Natural killer cell (primary cell): ENCODE measurements at regions not wholly inside any gene's neighbourhood (a gene's known extent, or its start where the extent isn't known, plus 50 kb on each side); places are given as distances from the start of the nearest gene placed in this dataset.

ENCODE experiments used
- ATAC-seq, 3 donors: fragments of 150-1000 bp in 2 of 3; fragments of 200-7000 bp in 1 of 3; cut with Tn5 transposase; 1 replicate in 1 of 3; 2 replicates in 2 of 3; pipeline ENCODE4 v1.10.0; 2021; ENCODE audit warnings: mild to moderate bottlenecking in 2 of 3, moderate library complexity in 2 of 3
- DNase-seq, 2 donors: peaks; one replicate each; pipeline versions ENCODE4 v3.0.0 to v3.0.0-alpha.2; 2013 to 2021; ENCODE audit warnings: mixed read lengths in 1 of 2
- H3K27ac ChIP-seq: one replicate; pipeline ENCODE4 v1.5.1; 2013; ENCODE audit warnings: mild to moderate bottlenecking, low read length
- H3K27me3 ChIP-seq: one replicate; pipeline ENCODE4 v1.6.1; 2013; ENCODE audit warnings: low read length; ENCODE audit not compliant: control insufficient read depth, insufficient read depth
- H3K36me3 ChIP-seq: one replicate; pipeline ENCODE4 v1.6.1; 2013; ENCODE audit warnings: low read length; ENCODE audit not compliant: control insufficient read depth, insufficient read depth
- H3K4me1 ChIP-seq: one replicate; pipeline ENCODE4 v1.6.1; 2013; ENCODE audit warnings: low read length; ENCODE audit not compliant: control insufficient read depth, insufficient read depth
- H3K4me3 ChIP-seq: one replicate; pipeline ENCODE4 v1.5.1; 2013; ENCODE audit warnings: low read length
- H3K9me3 ChIP-seq: one replicate; pipeline ENCODE4 v1.6.1; 2013; ENCODE audit warnings: low read length; ENCODE audit not compliant: control insufficient read depth, insufficient read depth
- H3K27ac Mint-ChIP-seq, 2 donors: one replicate each; pipeline ENCODE4 v1.8.0; 2022; ENCODE audit warnings: mild to moderate bottlenecking in 2 of 2, mixed read lengths in 2 of 2, moderate library complexity in 1 of 2
- H3K27me3 Mint-ChIP-seq, 2 donors: one replicate each; pipeline ENCODE4 v1.8.0; 2022; ENCODE audit warnings: low read depth in 2 of 2, mixed read lengths in 2 of 2
- H3K36me3 Mint-ChIP-seq: one replicate; pipeline ENCODE4 v1.8.0; 2022; ENCODE audit warnings: mixed read lengths
- H3K4me1 Mint-ChIP-seq, 2 donors: one replicate each; pipeline ENCODE4 v1.8.0; 2022; ENCODE audit warnings: mixed read lengths in 2 of 2
- H3K4me3 Mint-ChIP-seq: one replicate; pipeline ENCODE4 v1.8.0; 2022; ENCODE audit warnings: mild to moderate bottlenecking, moderate library complexity, mixed read lengths
- H3K9me3 Mint-ChIP-seq, 2 donors: one replicate each; pipeline ENCODE4 v1.8.0; 2022; ENCODE audit warnings: mixed read lengths in 2 of 2
- CTCF ChIP-seq: fragments of 200-600 bp; IDR thresholded peaks from one replicate; pipeline ENCODE4 v1.8.0; 2022; ENCODE audit warnings: antibody characterized with exemption
- WGBS: methylation state at CpG from one replicate; pipeline ENCODE4 v1.1.7; 2013; ENCODE audit warnings: missing lambda C conversion rate; ENCODE audit not compliant: insufficient coverage; 5-methylcytosine and 5-hydroxymethylcytosine counted together
- intact Hi-C: fragments of 100-400 bp; cut with micrococcal nuclease; formaldehyde crosslinking; loops from one replicate; pipeline ENCODE4 v1.14.2; 2022

GRCh38 chr15:31556494-31557150 lies 230.0 kb downstream of the KLF13 start:
- peaks cover 8 to 18% of the 10 kb centered on the region in 2 donors for H3K4me1 Mint-ChIP-seq
- no peak overlapping the region for H3K4me3 ChIP-seq
- H3K9me3 Mint-ChIP-seq: no peaks in the 10 kb centered on the region
- WGBS: 89% methylated on average over 8 of the region's 9 CpGs
- no peak overlapping the region for H3K4me3 Mint-ChIP-seq
- H3K27me3 Mint-ChIP-seq: peaks cover 0 to 3% of the 10 kb centered on the region in 2 donors
- no peaks in the 10 kb centered on the region for H3K9me3 ChIP-seq
- DNase-seq (no peak), ATAC-seq (no peak)
- no peaks in the 10 kb centered on the region for H3K36me3 ChIP-seq
- H3K27me3 ChIP-seq: no peaks in the 10 kb centered on the region
- H3K36me3 Mint-ChIP-seq: no peaks in the 10 kb centered on the region
- no peak for TF ChIP-seq CTCF
- no peak overlapping the region for H3K27ac Mint-ChIP-seq
- intact Hi-C loops: no loop called here
- H3K27ac ChIP-seq: no peak overlapping the region
- peaks cover 3% of the 10 kb centered on the region for H3K4me1 ChIP-seq

GRCh38 chr15:31557899-31558298 lies 231.3 kb downstream of the KLF13 start:
- no peaks in the 10 kb centered on the region for H3K9me3 ChIP-seq
- H3K4me3 ChIP-seq: no peak overlapping the region
- intact Hi-C loops: no loop called here
- Mint-ChIP-seq H3K9me3 (no peaks in the 10 kb centered on the region), H3K27ac (no peak overlapping the region), H3K4me1 (peaks cover 8 to 18% of the 10 kb centered on the region in 2 donors), H3K36me3 (no peaks in the 10 kb centered on the region), H3K4me3 (no peak overlapping the region), H3K27me3 (peaks cover 0 to 3% of the 10 kb centered on the region in 2 donors)
- WGBS: 86% methylated on average over 7 of the region's 7 CpGs
- no peak for TF ChIP-seq CTCF
- DNase-seq (no peak), ATAC-seq (no peak)
- no peaks in the 10 kb centered on the region for H3K27me3 ChIP-seq
- H3K4me1 ChIP-seq: peaks cover 3% of the 10 kb centered on the region
- H3K36me3 ChIP-seq: no peaks in the 10 kb centered on the region
- no peak overlapping the region for H3K27ac ChIP-seq

- no peak for TF ChIP-seq CTCF
- Histone ChIP-seq H3K36me3 (no peaks in the 10 kb centered on the region), H3K4me1 (peaks cover 3% of the 10 kb centered on the region), H3K27me3 (no peaks in the 10 kb centered on the region), H3K27ac (no peak overlapping the region), H3K4me3 (no peak overlapping the region), H3K9me3 (no peaks in the 10 kb centered on the region)
- H3K4me3 Mint-ChIP-seq: no peak overlapping the region
- H3K27me3 Mint-ChIP-seq: peaks cover 0 to 3% of the 10 kb centered on the region in 2 donors
- intact Hi-C loops: no loop called here
- peaks cover 8 to 18% of the 10 kb centered on the region in 2 donors for H3K4me1 Mint-ChIP-seq
- 97% methylated on average over 9 of the region's 12 CpGs for WGBS
- H3K36me3 Mint-ChIP-seq: no peaks in the 10 kb centered on the region
- H3K27ac Mint-ChIP-seq: no peak overlapping the region
- ATAC-seq (no peak), DNase-seq (no peak)
- H3K9me3 Mint-ChIP-seq: no peaks in the 10 kb centered on the region
These were observed 232.2 kb downstream of the KLF13 start for GRCh38 chr15:31558840-31559239.

GRCh38 chr15:31559786-31560185 lies 233.2 kb downstream of the KLF13 start:
- Mint-ChIP-seq H3K4me1 (peaks cover 2 to 8% of the 10 kb centered on the region in 2 donors), H3K27ac (no peak overlapping the region), H3K36me3 (no peaks in the 10 kb centered on the region), H3K4me3 (no peak overlapping the region), H3K27me3 (peaks cover 2 to 9% of the 10 kb centered on the region in 2 donors), H3K9me3 (no peaks in the 10 kb centered on the region)
- TF ChIP-seq CTCF: no peak
- ATAC-seq (peak in 1 of 3 donors; percentile 27), DNase-seq (no peak)
- 86% methylated on average over 3 of the region's 3 CpGs for WGBS
- H3K4me1 ChIP-seq: peaks cover 3% of the 10 kb centered on the region
- no peak overlapping the region for H3K4me3 ChIP-seq
- no peak overlapping the region for H3K27ac ChIP-seq
- no peaks in the 10 kb centered on the region for H3K9me3 ChIP-seq
- no peaks in the 10 kb centered on the region for H3K27me3 ChIP-seq
- intact Hi-C loops: no loop called here
- no peaks in the 10 kb centered on the region for H3K36me3 ChIP-seq
